GM12878 (cell line): ENCODE measurements at regions not wholly inside any gene's neighbourhood (a gene's known extent, or its start where the extent isn't known, plus 50 kb on each side); places are given as distances from the start of the nearest gene placed in this dataset.

ENCODE experiments used
- ATAC-seq: fragments of 200-7000 bp; cut with Tn5 transposase; 3 replicates; pipeline ENCODE4 v1.9.1; 2020; ENCODE audit warnings: mild to moderate bottlenecking, moderate library complexity
- BruUV-seq: library from RNA; stranded (reverse); fragments of 400-500 nt; replicated peaks from 2 replicates; lab custom pipeline; 2021; lab: Mats Ljungman, UMichigan
- CTCF ChIA-PET: fragments of 300-600 bp; sonication (Branson Sonifier 250); formaldehyde crosslinking; extraction: SDS; loops from one replicate; lab custom pipeline; 2021; ENCODE audit warnings: inconsistent platforms; lab: Yijun Ruan, JAX
- POLR2A ChIA-PET: fragments of 350-600 bp; formaldehyde crosslinking; extraction: SDS; loops from one replicate; lab custom pipeline; 2021; ENCODE audit warnings: inconsistent platforms; lab: Charles Lee
- RAD21 ChIA-PET: fragments of 300-600 bp; sonication (Branson Sonifier 250); formaldehyde crosslinking; loops from one replicate; lab custom pipeline; 2023; ENCODE audit warnings: antibody characterized with exemption; ENCODE audit not compliant: unreplicated experiment; lab: Charles Lee
- SMC1A ChIA-PET: fragments of 300-600 bp; sonication (Branson Sonifier 250); formaldehyde crosslinking; loops from one replicate; lab custom pipeline; 2023; ENCODE audit not compliant: unreplicated experiment, uncharacterized antibody; lab: Charles Lee
- DNase-seq: peaks from one replicate; pipeline ENCODE4 v3.0.0-alpha.2; 2011; ENCODE audit warnings: low read depth, low spot score
- FAIRE-seq: peaks from 3 replicates; lab custom pipeline; 2011; peaks lifted over from hg19 to GRCh38; lab: Jason Lieb, UNC
- H2AFZ ChIP-seq: 2 replicates; pipeline ENCODE4 v1.6.0; 2011; ENCODE audit warnings: low read depth, low read length, control low read depth; ENCODE audit not compliant: control insufficient read depth
- H3K27ac ChIP-seq: 2 replicates; pipeline ENCODE4 v1.5.1; 2011; ENCODE audit warnings: control low read depth; ENCODE audit not compliant: control insufficient read depth, insufficient read depth
- H3K27me3 ChIP-seq, 2 experiments: replicated peaks in 1 of 2; 2 replicates each; pipeline versions ENCODE4 v1.6.0 to v1.6.1; 2011; ENCODE audit warnings: low read length in 1 of 2; ENCODE audit not compliant: control insufficient read depth in 2 of 2, insufficient read depth in 2 of 2
- H3K36me3 ChIP-seq, 2 experiments: 2 replicates each; pipeline ENCODE4 v1.5.1; 2011; ENCODE audit warnings: low read length in 1 of 2; ENCODE audit not compliant: control insufficient read depth in 2 of 2, insufficient read depth in 2 of 2
- H3K4me1 ChIP-seq: 2 replicates; pipeline ENCODE4 v1.6.1; 2011; ENCODE audit warnings: mild to moderate bottlenecking, low read length, moderate library complexity, mixed read lengths; ENCODE audit not compliant: control insufficient read depth, insufficient read depth
- H3K4me2 ChIP-seq: 2 replicates; pipeline ENCODE4 v1.6.0; 2011; ENCODE audit warnings: control low read depth; ENCODE audit not compliant: control insufficient read depth, insufficient read depth
- H3K4me3 ChIP-seq: fragments of 200-600 bp; sonication (generic); 2 replicates; pipeline ENCODE4 v1.5.1; 2016
- H3K79me2 ChIP-seq: 2 replicates; pipeline ENCODE4 v1.6.0; 2011; ENCODE audit warnings: low read length; ENCODE audit not compliant: control insufficient read depth, insufficient read depth
- H3K9ac ChIP-seq: 2 replicates; pipeline ENCODE4 v1.8.0; 2011; ENCODE audit warnings: low read length, control low read depth, mixed read lengths; ENCODE audit not compliant: control insufficient read depth, insufficient read depth
- H3K9me3 ChIP-seq: replicated peaks from 3 replicates; pipeline ENCODE4 v1.5.1; 2011; ENCODE audit warnings: mild to moderate bottlenecking, low read length; ENCODE audit not compliant: control insufficient read depth, insufficient read depth
- H4K20me1 ChIP-seq: 2 replicates; pipeline ENCODE4 v1.6.0; 2011; ENCODE audit not compliant: control insufficient read depth, insufficient read depth
- BMI1 ChIP-seq: fragments of 450-650 bp; IDR thresholded peaks from 2 replicates; pipeline ENCODE4 v1.6.1; 2016; ENCODE audit warnings: mild to moderate bottlenecking, moderate library complexity, borderline replicate concordance
- CREM ChIP-seq: IDR thresholded peaks from 2 replicates; pipeline ENCODE4 v1.6.1; 2014; ENCODE audit warnings: antibody characterized with exemption, low read depth
- MEF2A ChIP-seq: IDR thresholded peaks from 2 replicates; pipeline ENCODE4 v1.6.1; 2011; ENCODE audit warnings: low read depth, mild to moderate bottlenecking, low read length, moderate library complexity; ENCODE audit not compliant: insufficient read depth
- MLLT1 ChIP-seq: fragments of 450-650 bp; IDR thresholded peaks from 2 replicates; pipeline ENCODE4 v1.6.1; 2016; ENCODE audit warnings: mild to moderate bottlenecking
- MTA2 ChIP-seq: fragments of 450-650 bp; IDR thresholded peaks from 2 replicates; pipeline ENCODE4 v1.6.1; 2016; ENCODE audit warnings: low read depth, mild to moderate bottlenecking, moderate library complexity
- NR2C1 ChIP-seq: fragments of 450-650 bp; IDR thresholded peaks from 2 replicates; pipeline ENCODE4 v1.6.1; 2017; ENCODE audit warnings: antibody characterized with exemption, mild to moderate bottlenecking, moderate library complexity
- NR2C2 ChIP-seq: IDR thresholded peaks from 2 replicates; pipeline ENCODE4 v1.6.1; 2011; ENCODE audit warnings: borderline replicate concordance, low read depth; ENCODE audit not compliant: control insufficient read depth, insufficient read length
- PAX8 ChIP-seq: fragments of 450-650 bp; IDR thresholded peaks from 2 replicates; pipeline ENCODE4 v1.6.1; 2017; ENCODE audit warnings: mild to moderate bottlenecking, moderate library complexity
- SIN3A ChIP-seq: IDR thresholded peaks from 2 replicates; pipeline ENCODE4 v1.6.1; 2012; ENCODE audit warnings: low read depth, low read length, improper control_type of control experiment
- SREBF2 ChIP-seq: IDR thresholded peaks from 2 replicates; pipeline ENCODE4 v1.6.1; 2012; ENCODE audit warnings: mild to moderate bottlenecking, low read length
- YY1 ChIP-seq: IDR thresholded peaks from 2 replicates; pipeline ENCODE4 v1.6.1; 2011; ENCODE audit warnings: low read depth, mild to moderate bottlenecking, low read length
- ZNF592 ChIP-seq: fragments of 450-650 bp; IDR thresholded peaks from 2 replicates; pipeline ENCODE4 v1.6.1; 2017; ENCODE audit warnings: mild to moderate bottlenecking, moderate library complexity
- ZSCAN29 ChIP-seq: fragments of 450-650 bp; IDR thresholded peaks from 2 replicates; pipeline ENCODE4 v1.6.1; 2017; ENCODE audit warnings: mild to moderate bottlenecking, moderate library complexity
- WGBS: methylation state at CpG from one replicate; pipeline ENCODE4 v1.1.6; 2016; ENCODE audit warnings: low lambda C conversion rate; ENCODE audit not compliant: insufficient replicate concordance, insufficient coverage; ENCODE audit errors: missing lambda C conversion rate; 5-methylcytosine and 5-hydroxymethylcytosine counted together
- in situ Hi-C: fragments of 300-500 bp; cut with MboI; formaldehyde crosslinking; loops from 9 replicates; pipeline ENCODE4 v1.14.3; 2018; ENCODE audit warnings: mixed read lengths
- intact Hi-C: fragments of 100-400 bp; cut with micrococcal nuclease; formaldehyde crosslinking; loops from one replicate; pipeline ENCODE4 v1.14.2; 2022; ENCODE audit not compliant: unreplicated experiment

- no peak for TF ChIP-seq ZNF592
Observed at GRCh38 chr7:81098213-81098612, 179.4 kb upstream of the SEMA3C start (continued).

- ChIA-PET POLR2A (no interaction called here), RAD21 (no interaction called here), SMC1A (no interaction called here), CTCF (no interaction called here)
- FAIRE-seq, result no peak
- TF ChIP-seq PAX8 (no peak), SREBF2 (no peak), MEF2A (no peak), MTA2 (no peak), SIN3A (no peak), ZSCAN29 (no peak), MLLT1 (no peak), NR2C1 (no peak), BMI1 (no peak), NR2C2 (no peak), YY1 (no peak), CREM (no peak)
- no peaks in the 10 kb centered on the region for H3K27me3 ChIP-seq
- no peak overlapping the region for H3K4me3 ChIP-seq
- no peak overlapping the region for H3K9ac ChIP-seq
- intact Hi-C loops (no loop called here), in situ Hi-C loops (no loop called here)
- H3K9me3 ChIP-seq, result no peaks in the 10 kb centered on the region
- 62% methylated on average over 3 of the region's 3 CpGs for WGBS
- no peak overlapping the region for H2AFZ ChIP-seq
- no TSS peak for BruUV-seq
- no peaks in the 10 kb centered on the region for H3K4me1 ChIP-seq
- ATAC-seq, result no peak
- H3K27ac ChIP-seq, result no peak overlapping the region
- DNase-seq, result no peak
- no peaks in the 10 kb centered on the region for H3K79me2 ChIP-seq
- H3K4me2 ChIP-seq, result no peak overlapping the region
- H3K36me3 ChIP-seq, result no peaks in the 10 kb centered on the region
- H4K20me1 ChIP-seq, result no peaks in the 10 kb centered on the region
Observed at GRCh38 chr7:81094952-81095351, 176.1 kb upstream of the SEMA3C start.
